ENCODE measurements at regions not wholly inside any gene's neighbourhood (a gene's known extent, or its start where the extent isn't known, plus 50 kb on each side); places are given as distances from the start of the nearest gene placed in this dataset.
"Not testable (repeated sequence)": the region's sequence is repeated elsewhere in the genome, so short reads cannot be mapped to it uniquely, and the experiment has no call there.

GRCh38 chr1:43039228-43040055 lies 80.8 kb upstream of the SLC2A1 start:
- DNase-seq = no peak

- DNase-seq = no peak
These were observed 79.7 kb upstream of the SLC2A1 start for GRCh38 chr1:43038232-43038935.

- DNase-seq = no peak
These were observed 78.8 kb upstream of the SLC2A1 start for GRCh38 chr1:43037466-43037865.

- no peak for DNase-seq
These were observed 78.3 kb upstream of the SLC2A1 start for GRCh38 chr1:43036932-43037331.

GRCh38 chr1:43035821-43036741 lies 77.4 kb upstream of the SLC2A1 start:
- no peak for DNase-seq

GRCh38 chr1:43034778-43035177 lies 76.1 kb upstream of the SLC2A1 start:
- no peak for DNase-seq

- DNase-seq = no peak
These were observed 75.6 kb upstream of the SLC2A1 start for GRCh38 chr1:43034195-43034658.

- DNase-seq = no peak
These were observed 72.9 kb upstream of the SLC2A1 start for GRCh38 chr1:43031316-43032203.

GRCh38 chr1:43024905-43025304 lies 66.2 kb upstream of the SLC2A1 start:
- DNase-seq = no peak

GRCh38 chr1:43021547-43022474 lies 63.1 kb upstream of the SLC2A1 start:
- no peak for DNase-seq

GRCh38 chr1:43019226-43019625 lies 60.6 kb upstream of the SLC2A1 start:
- DNase-seq = no peak

- no peak for DNase-seq
These were observed 59.5 kb upstream of the SLC2A1 start for GRCh38 chr1:43018121-43018520.

GRCh38 chr1:43015269-43015668 lies 56.6 kb upstream of the SLC2A1 start:
- no peak for DNase-seq

- not testable (repeated sequence) for DNase-seq
These were observed 55.9 kb upstream of the SLC2A1 start for GRCh38 chr1:43014579-43014978.

GRCh38 chr1:43011020-43011419 lies 52.4 kb upstream of the SLC2A1 start:
- DNase-seq = no peak

- no peak for DNase-seq
These were observed 50.6 kb upstream of the SLC2A1 start for GRCh38 chr1:43009274-43009673.

- DNase-seq = no peak
These were observed 49.7 kb upstream of the SLC2A1 start for GRCh38 chr1:43008115-43009060.
